A549 (cell line): ENCODE measurements at regions not wholly inside any gene's neighbourhood (a gene's known extent, or its start where the extent isn't known, plus 50 kb on each side); places are given as distances from the start of the nearest gene placed in this dataset.

Experiments used
- ATAC-seq, 2 experiments: fragments of 200-7000 bp in 1 of 2; fragments of >200 bp in 1 of 2; cut with Nextera tagmentation in 1 of 2; cut with Tn5 transposase in 1 of 2; 3 replicates each; pipeline versions ENCODE4 v1.8.0 to v1.9.1; 2018 to 2020; ENCODE audit warnings: mild to moderate bottlenecking in 1 of 2, moderate library complexity in 1 of 2
- CTCF ChIA-PET: fragments of 300-600 bp; sonication (Branson Sonifier 250); formaldehyde crosslinking; extraction: SDS; loops from one replicate; lab custom pipeline; 2021; ENCODE audit warnings: antibody characterized with exemption, inconsistent platforms; lab: Yijun Ruan, JAX
- POLR2A ChIA-PET: fragments of 350-600 bp; formaldehyde crosslinking; extraction: SDS; loops from one replicate; lab custom pipeline; 2021; ENCODE audit warnings: antibody characterized with exemption, inconsistent platforms; lab: Yijun Ruan, JAX
- DNase-seq, 2 experiments: peaks; one replicate each; pipeline versions ENCODE4 v3.0.0 to v3.0.0-alpha.2; 2011 to 2016; ENCODE audit warnings: low read depth in 1 of 2, low spot score in 1 of 2
- FAIRE-seq: peaks from 2 replicates; lab custom pipeline; 2011; peaks lifted over from hg19 to GRCh38; lab: Jason Lieb, UNC
- H3K27ac ChIP-seq, 2 experiments: fragments of >200 bp; sonication (Bioruptor Twin); formaldehyde crosslinking; 3 replicates each; pipeline ENCODE4 v1.5.1; 2016 to 2017
- H3K4me1 ChIP-seq: fragments of >200 bp; sonication (Bioruptor Twin); formaldehyde crosslinking; 3 replicates; pipeline ENCODE4 v1.6.1; 2016
- H3K4me2 ChIP-seq: fragments of >200 bp; sonication (Bioruptor Twin); formaldehyde crosslinking; 3 replicates; pipeline ENCODE4 v1.6.1; 2016
- H3K4me3 ChIP-seq: fragments of >200 bp; sonication (Bioruptor Twin); formaldehyde crosslinking; 3 replicates; pipeline ENCODE4 v1.5.1; 2016
- H3K9me3 ChIP-seq: fragments of >200 bp; sonication (Bioruptor Twin); formaldehyde crosslinking; 3 replicates; pipeline ENCODE4 v1.6.1; 2016
- BHLHE40 ChIP-seq: IDR thresholded peaks from 2 replicates; pipeline ENCODE4 v1.6.1; 2012; ENCODE audit warnings: low read depth, low read length, inconsistent platforms
- CBX2 ChIP-seq: fragments of 200-600 bp; sonication (generic); IDR thresholded peaks from 2 replicates; pipeline ENCODE4 v1.6.1; 2016; ENCODE audit warnings: low read depth, mild to moderate bottlenecking, borderline replicate concordance
- ESRRA ChIP-seq: fragments of 150-350 bp; IDR thresholded peaks from 2 replicates; pipeline ENCODE4 v1.6.1; 2014; ENCODE audit warnings: mild to moderate bottlenecking, low read length, borderline replicate concordance
- FOSB ChIP-seq: fragments of 250-450 bp; sonication (Bioruptor Pico); IDR thresholded peaks from 2 replicates; pipeline ENCODE4 v1.5.0; 2020; ENCODE audit warnings: mild to moderate bottlenecking, moderate library complexity
- FOSL2 ChIP-seq, 2 experiments: fragments of 450-650 bp in 1 of 2; fragments of >200 bp in 1 of 2; sonication (Bioruptor Twin) in 1 of 2; formaldehyde crosslinking; IDR thresholded peaks; 2 replicates each; pipeline versions ENCODE4 v1.5.0 to v1.6.1; 2016 to 2020; ENCODE audit warnings: mild to moderate bottlenecking in 1 of 2, moderate library complexity in 1 of 2
- FOXS1 ChIP-seq: fragments of 250-450 bp; sonication (Bioruptor Pico); IDR thresholded peaks from 2 replicates; pipeline ENCODE4 v1.5.0; 2020; ENCODE audit warnings: mild to moderate bottlenecking, moderate library complexity
- HEYL ChIP-seq: fragments of 250-450 bp; sonication (Bioruptor Pico); IDR thresholded peaks from 2 replicates; pipeline ENCODE4 v1.8.0; 2021; ENCODE audit warnings: mild to moderate bottlenecking, moderate library complexity
- JUN ChIP-seq, 2 experiments: fragments of >200 bp; sonication (Bioruptor Twin); formaldehyde crosslinking; IDR thresholded peaks; 2 replicates in 1 of 2; 3 replicates in 1 of 2; pipeline ENCODE4 v1.6.1; 2016 to 2017
- JUNB ChIP-seq: fragments of >200 bp; sonication (Bioruptor Twin); formaldehyde crosslinking; IDR thresholded peaks from 2 replicates; pipeline ENCODE4 v1.6.1; 2016
- MAFK ChIP-seq: fragments of 450-650 bp; IDR thresholded peaks from 2 replicates; pipeline ENCODE4 v1.6.1; 2014; ENCODE audit not compliant: partially characterized antibody
- MAZ ChIP-seq: fragments of 150-350 bp; IDR thresholded peaks from 2 replicates; pipeline ENCODE4 v1.6.1; 2014; ENCODE audit warnings: antibody characterized with exemption, low read depth, low read length, borderline replicate concordance
- MYC ChIP-seq: IDR thresholded peaks from 2 replicates; pipeline ENCODE4 v1.6.1; 2012; ENCODE audit warnings: mild to moderate bottlenecking, inconsistent platforms, low read length, improper control_type of control experiment, borderline replicate concordance
- NFE2L2 ChIP-seq: fragments of 150-350 bp; conservative IDR thresholded peaks from 2 replicates; pipeline ENCODE4 v1.6.1; 2014; ENCODE audit warnings: low read length
- NPAS2 ChIP-seq: fragments of 250-450 bp; sonication (Bioruptor Pico); IDR thresholded peaks from 2 replicates; pipeline ENCODE4 v1.8.0; 2022; ENCODE audit warnings: mild to moderate bottlenecking, moderate library complexity, borderline replicate concordance
- NR3C1 ChIP-seq: fragments of >200 bp; sonication (Bioruptor Twin); formaldehyde crosslinking; IDR thresholded peaks from 3 replicates; pipeline ENCODE4 v1.6.1; 2017
- PHF8 ChIP-seq: fragments of 200-600 bp; sonication (generic); IDR thresholded peaks from 2 replicates; pipeline ENCODE4 v1.6.1; 2016; ENCODE audit warnings: low read depth, mild to moderate bottlenecking, antibody characterized with exemption, moderate library complexity, borderline replicate concordance
- RAD21 ChIP-seq, 2 experiments: fragments of >200 bp in 1 of 2; sonication (Bioruptor Twin) in 1 of 2; formaldehyde crosslinking in 1 of 2; IDR thresholded peaks in 1 of 2; conservative IDR thresholded peaks in 1 of 2; 2 replicates in 1 of 2; 3 replicates in 1 of 2; pipeline ENCODE4 v1.6.1; 2012 to 2018; ENCODE audit warnings: inconsistent platforms in 1 of 2
- RARB ChIP-seq: fragments of 250-450 bp; sonication (Bioruptor Pico); IDR thresholded peaks from 2 replicates; pipeline ENCODE4 v1.8.0; 2021; ENCODE audit warnings: mild to moderate bottlenecking, moderate library complexity
- TFCP2L1 ChIP-seq: fragments of 250-450 bp; sonication (Bioruptor Pico); IDR thresholded peaks from 2 replicates; pipeline ENCODE4 v1.5.0; 2021; ENCODE audit warnings: mild to moderate bottlenecking
- TP53 ChIP-seq: fragments of 250-450 bp; sonication (Bioruptor Pico); IDR thresholded peaks from 2 replicates; pipeline ENCODE4 v1.5.0; 2021; ENCODE audit warnings: mild to moderate bottlenecking, moderate library complexity
- WGBS: methylation state at CpG from one replicate; pipeline ENCODE4 v1.1.6; 2017; ENCODE audit errors: missing lambda C conversion rate; 5-methylcytosine and 5-hydroxymethylcytosine counted together
- TF ChIP-seq, protein P1 (sequence below): fragments of >200 bp; sonication (Bioruptor Twin); formaldehyde crosslinking; IDR thresholded peaks from 2 replicates; pipeline ENCODE4 v1.6.1; 2016
- TF ChIP-seq, protein P2 (sequence below): IDR thresholded peaks from 2 replicates; pipeline ENCODE4 v1.6.1; 2012
- TF ChIP-seq, protein P3 (sequence below): fragments of >200 bp; sonication (Bioruptor Twin); formaldehyde crosslinking; IDR thresholded peaks from 3 replicates; pipeline ENCODE4 v1.6.1; 2016

DNA sequence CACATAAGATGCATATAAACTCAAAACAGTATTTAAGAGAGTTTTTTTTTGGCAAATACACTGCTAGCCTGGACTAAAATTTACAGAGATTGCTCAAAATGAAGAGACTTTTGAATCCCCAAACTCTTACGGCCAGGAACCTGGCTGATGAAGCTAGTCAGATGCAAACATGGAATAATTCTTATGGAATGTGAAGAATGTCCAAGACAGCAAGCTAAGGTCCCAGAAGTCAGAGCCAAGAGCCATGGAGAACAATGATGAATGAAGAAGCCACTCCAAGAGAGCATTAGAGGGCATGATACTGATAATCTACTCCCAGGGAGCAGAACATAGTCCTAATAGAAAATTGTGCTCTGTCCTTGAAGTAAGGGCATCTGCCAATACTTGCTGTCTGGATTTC lies 705.5 kb downstream of the DIPK2A start:
- ChIA-PET CTCF (no interaction called here), POLR2A (no interaction called here)
- Histone ChIP-seq H3K27ac (no peak overlapping the region), H3K4me2 (no peak overlapping the region), H3K4me3 (no peak overlapping the region), H3K4me1 (no peaks in the 10 kb centered on the region), H3K9me3 (no peaks in the 10 kb centered on the region)
- 3% methylated on average over 1 of the region's 1 CpG for WGBS
- DNase-seq, result no peak
- no peak for FAIRE-seq
- no peak for ATAC-seq
- TF ChIP-seq PHF8 (no peak), CBX2 (no peak)
- TF ChIP-seq, protein P1, sequence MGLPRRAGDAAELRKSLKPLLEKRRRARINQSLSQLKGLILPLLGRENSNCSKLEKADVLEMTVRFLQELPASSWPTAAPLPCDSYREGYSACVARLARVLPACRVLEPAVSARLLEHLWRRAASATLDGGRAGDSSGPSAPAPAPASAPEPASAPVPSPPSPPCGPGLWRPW, result no peak

DNA sequence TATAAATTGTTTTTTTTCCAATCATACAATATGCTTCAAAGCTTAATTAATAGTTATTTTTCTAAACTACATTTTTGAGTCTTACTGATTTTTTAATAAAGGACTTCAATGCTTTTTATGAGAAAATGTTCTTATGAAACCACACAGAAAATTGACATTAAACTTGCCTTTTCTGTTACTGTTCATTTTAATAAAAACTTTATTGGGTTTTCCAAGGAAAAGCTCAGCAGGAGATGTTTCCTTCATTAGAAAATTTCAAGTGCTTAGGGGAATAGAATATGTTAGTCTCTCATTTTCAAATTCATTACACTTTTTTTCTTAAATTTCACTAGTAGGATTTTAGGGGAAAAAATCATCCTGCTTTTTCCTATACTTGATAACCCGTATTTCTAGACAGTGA lies 711.4 kb downstream of the DIPK2A start:
- 32% methylated on average over 1 of the region's 1 CpG for WGBS
- Histone ChIP-seq H3K4me2 (no peak overlapping the region), H3K4me3 (no peak overlapping the region), H3K27ac (no peak overlapping the region)
- DNase-seq, result no peak
- no peak for FAIRE-seq
- TF ChIP-seq, protein P2, sequence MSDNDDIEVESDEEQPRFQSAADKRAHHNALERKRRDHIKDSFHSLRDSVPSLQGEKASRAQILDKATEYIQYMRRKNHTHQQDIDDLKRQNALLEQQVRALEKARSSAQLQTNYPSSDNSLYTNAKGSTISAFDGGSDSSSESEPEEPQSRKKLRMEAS, result no peak
- TF ChIP-seq FOSL2 (IDR thresholded peaks at IDR 0.05) (no peak), FOSL2 (CRISPR knock-in tag; IDR thresholded peaks at IDR 0.05) (no peak), FOXS1 (CRISPR knock-in tag) (no peak), CBX2 (no peak), MAFK (no peak)
- TF ChIP-seq, all 56 proteins: peak for 0
- Histone ChIP-seq H3K9me3 (no peaks in the 10 kb centered on the region), H3K4me1 (no peaks in the 10 kb centered on the region)
- POLR2A ChIA-PET, result no interaction called here
- CTCF ChIA-PET, result no interaction called here
- no peak for ATAC-seq

DNA sequence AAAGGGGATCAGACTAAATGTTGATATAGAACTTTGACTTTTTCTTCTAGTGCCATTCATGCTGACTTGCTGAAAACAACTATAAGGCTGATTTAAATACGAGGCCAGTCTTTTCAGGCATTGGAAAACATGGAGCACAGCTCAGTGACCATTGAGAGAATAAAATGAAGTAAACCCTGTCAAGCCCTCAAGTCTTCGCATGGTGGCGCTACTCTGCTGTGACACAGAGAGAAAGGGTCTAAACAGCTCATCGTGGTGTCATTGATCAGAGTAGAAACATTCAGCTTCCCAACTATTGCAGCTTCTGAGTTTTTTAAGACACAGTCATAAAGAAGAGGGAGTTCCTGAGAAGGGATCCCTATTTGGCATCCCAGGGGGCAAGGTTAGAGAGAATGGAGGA lies 716.2 kb downstream of the DIPK2A start:
- WGBS, result 13% methylated on average over 4 of the region's 4 CpGs
- H3K27ac ChIP-seq, result no peak overlapping the region
- ChIA-PET POLR2A (no interaction called here), CTCF (no interaction called here)
- no peaks in the 10 kb centered on the region for H3K9me3 ChIP-seq
- H3K4me1 ChIP-seq, result no peaks in the 10 kb centered on the region
- no peak overlapping the region for H3K4me2 ChIP-seq
- H3K4me3 ChIP-seq, result no peak overlapping the region
- DNase-seq, result peak in 1 of 2 experiments; percentile 18
- no peak for ATAC-seq
- FAIRE-seq, result no peak
- TF ChIP-seq NFE2L2 (no peak), TP53 (no peak), MYC (no peak), NPAS2 (CRISPR knock-in tag) (no peak), JUN (IDR thresholded peaks at IDR 0.05) (no peak), ESRRA (no peak), FOSL2 (IDR thresholded peaks at IDR 0.05) (no peak), FOSL2 (CRISPR knock-in tag; IDR thresholded peaks at IDR 0.05) (no peak), NR3C1 (no peak), BHLHE40 (no peak), RAD21 (conservative IDR thresholded peaks at IDR 0.05 in 1 of 2, IDR thresholded peaks at IDR 0.05 in 1 of 2) (no peak)
- TF ChIP-seq, protein P3, sequence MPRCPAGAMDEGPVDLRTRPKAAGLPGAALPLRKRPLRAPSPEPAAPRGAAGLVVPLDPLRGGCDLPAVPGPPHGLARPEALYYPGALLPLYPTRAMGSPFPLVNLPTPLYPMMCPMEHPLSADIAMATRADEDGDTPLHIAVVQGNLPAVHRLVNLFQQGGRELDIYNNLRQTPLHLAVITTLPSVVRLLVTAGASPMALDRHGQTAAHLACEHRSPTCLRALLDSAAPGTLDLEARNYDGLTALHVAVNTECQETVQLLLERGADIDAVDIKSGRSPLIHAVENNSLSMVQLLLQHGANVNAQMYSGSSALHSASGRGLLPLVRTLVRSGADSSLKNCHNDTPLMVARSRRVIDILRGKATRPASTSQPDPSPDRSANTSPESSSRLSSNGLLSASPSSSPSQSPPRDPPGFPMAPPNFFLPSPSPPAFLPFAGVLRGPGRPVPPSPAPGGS, result no peak

DNA sequence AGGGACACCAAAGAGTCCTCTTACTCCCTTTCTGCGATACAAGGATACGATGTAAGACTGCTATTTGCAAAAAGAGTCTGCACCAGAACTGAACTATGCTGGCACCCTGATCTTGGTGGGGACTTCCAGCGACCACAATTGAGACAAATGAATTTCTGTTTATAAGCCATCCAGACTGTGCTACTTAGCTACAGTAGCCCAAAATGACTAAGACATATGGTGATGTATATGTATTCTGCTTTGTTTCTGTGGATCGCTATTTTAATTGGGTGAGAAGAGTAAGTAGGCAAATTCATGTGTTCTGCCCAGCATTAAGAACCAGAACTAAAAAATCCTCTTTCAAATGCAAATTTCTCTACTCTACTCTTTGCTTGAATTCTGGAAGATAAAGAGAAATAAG lies 720.9 kb downstream of the DIPK2A start:
- Histone ChIP-seq H3K4me2 (no peak overlapping the region), H3K4me1 (no peaks in the 10 kb centered on the region), H3K4me3 (no peak overlapping the region), H3K27ac (no peak overlapping the region), H3K9me3 (no peaks in the 10 kb centered on the region)
- no peak for FAIRE-seq
- TF ChIP-seq JUNB (no peak), RARB (CRISPR knock-in tag) (no peak), HEYL (CRISPR knock-in tag) (no peak), FOSB (CRISPR knock-in tag) (no peak), MAZ (no peak), TFCP2L1 (CRISPR knock-in tag) (no peak), NFE2L2 (no peak)
- TF ChIP-seq, protein P1, result no peak
- ChIA-PET POLR2A (no interaction called here), CTCF (no interaction called here)
- no peak for DNase-seq
- 22% methylated on average over 4 of the region's 4 CpGs for WGBS
- no peak for ATAC-seq
